ENCODE measurements at regions not wholly inside any gene's neighbourhood (a gene's known extent, or its start where the extent isn't known, plus 50 kb on each side); places are given as distances from the start of the nearest gene placed in this dataset.

- FAIRE-seq (no peak), DNase-seq (ENCODE audit: insufficient read length, low spot score) (no peak)
- no peak for TF ChIP-seq CTCF (IDR thresholded peaks at IDR 0.05; ENCODE audit: insufficient read depth, missing control alignments)
These were observed 221.0 kb downstream of the SPCS3 start for GRCh38 chr4:176540814-176541213.

GRCh38 chr4:176545872-176546271, 226.1 kb downstream of the SPCS3 start:
- TF ChIP-seq CTCF (IDR thresholded peaks at IDR 0.05; ENCODE audit: insufficient read depth, missing control alignments): no peak
- DNase-seq (ENCODE audit: insufficient read length, low spot score): no peak
- no peak for FAIRE-seq

GRCh38 chr4:176546975-176547374, 227.2 kb downstream of the SPCS3 start:
- DNase-seq (ENCODE audit: insufficient read length, low spot score) (no peak), FAIRE-seq (no peak)
- TF ChIP-seq CTCF (IDR thresholded peaks at IDR 0.05; ENCODE audit: insufficient read depth, missing control alignments): no peak

GRCh38 chr4:176548571-176548970, 228.8 kb downstream of the SPCS3 start:
- TF ChIP-seq CTCF (IDR thresholded peaks at IDR 0.05; ENCODE audit: insufficient read depth, missing control alignments): no peak
- DNase-seq (ENCODE audit: insufficient read length, low spot score) (no peak), FAIRE-seq (no peak)

- no peak for DNase-seq (ENCODE audit: insufficient read length, low spot score)
- TF ChIP-seq CTCF (IDR thresholded peaks at IDR 0.05; ENCODE audit: insufficient read depth, missing control alignments): no peak
- no peak for FAIRE-seq
These were observed 229.5 kb downstream of the SPCS3 start for GRCh38 chr4:176549161-176549865.

- FAIRE-seq: no peak
- no peak for DNase-seq (ENCODE audit: insufficient read length, low spot score)
These were observed 234.1 kb downstream of the VEGFC start for GRCh38 chr4:176558661-176559060.

More at GRCh38 chr4:176558661-176559060, 234.1 kb downstream of the VEGFC start:
- TF ChIP-seq CTCF (IDR thresholded peaks at IDR 0.05; ENCODE audit: insufficient read depth, missing control alignments): no peak

All from D721Med (cell line).